GM18519 (cell line): ENCODE measurements at regions not wholly inside any gene's neighbourhood (a gene's known extent, or its start where the extent isn't known, plus 50 kb on each side); places are given as distances from the start of the nearest gene placed in this dataset.

Source experiments
- ATAC-seq: cut with Tn5 transposase; IDR thresholded peaks from one replicate; pipeline ENCODE4 v1.9.1; 2021; ENCODE audit warnings: mild to moderate bottlenecking, moderate library complexity; ENCODE audit not compliant: unreplicated experiment, low FRiP score

DNA sequence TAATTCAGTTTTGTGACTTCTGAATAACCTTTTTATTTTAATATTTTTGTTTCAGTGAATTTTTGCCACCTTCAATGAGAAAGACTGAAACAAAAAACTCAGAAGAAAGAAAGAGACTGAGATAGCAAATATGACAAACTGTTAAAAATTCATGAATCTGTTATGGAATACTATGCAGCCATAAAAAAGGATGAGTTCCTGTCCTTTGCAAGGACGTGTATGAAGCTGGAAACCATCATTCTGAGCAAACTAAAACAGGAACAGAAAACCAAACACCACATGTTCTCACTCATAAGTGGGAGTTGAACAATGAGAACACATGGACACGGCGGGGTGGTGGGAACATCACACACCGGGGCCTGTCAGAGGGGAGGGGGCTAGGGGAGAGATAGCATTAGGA, 193.4 kb upstream of the FGGY start:
- no peak for ATAC-seq

DNA sequence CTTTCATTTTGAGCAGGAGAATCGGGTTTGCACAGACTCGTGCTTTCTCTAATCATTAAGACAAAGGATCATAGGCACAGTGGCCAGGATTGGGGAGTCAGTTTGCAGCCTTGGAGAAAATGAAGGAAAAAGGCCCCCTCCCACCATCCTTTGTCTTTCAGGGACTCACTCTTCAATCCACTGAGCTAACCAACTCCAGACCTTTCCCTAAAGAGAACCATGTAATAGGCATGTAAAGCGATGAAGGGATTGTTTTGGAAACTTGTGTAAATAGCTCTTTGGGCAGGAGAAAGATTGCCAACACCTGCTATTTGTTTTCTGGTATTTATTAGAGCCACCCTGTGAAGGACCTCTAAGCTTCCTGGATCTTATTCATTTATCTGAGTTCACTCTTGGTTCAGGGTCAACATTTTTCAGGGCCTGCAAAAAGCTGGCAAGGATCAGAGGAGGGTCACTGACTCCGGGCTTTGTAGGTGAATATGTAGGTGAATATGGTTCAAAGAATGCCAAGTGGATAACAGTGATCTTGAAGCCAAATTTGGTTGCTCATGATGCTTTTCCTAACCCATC, 192.6 kb upstream of the FGGY start:
- ATAC-seq, result no peak

DNA sequence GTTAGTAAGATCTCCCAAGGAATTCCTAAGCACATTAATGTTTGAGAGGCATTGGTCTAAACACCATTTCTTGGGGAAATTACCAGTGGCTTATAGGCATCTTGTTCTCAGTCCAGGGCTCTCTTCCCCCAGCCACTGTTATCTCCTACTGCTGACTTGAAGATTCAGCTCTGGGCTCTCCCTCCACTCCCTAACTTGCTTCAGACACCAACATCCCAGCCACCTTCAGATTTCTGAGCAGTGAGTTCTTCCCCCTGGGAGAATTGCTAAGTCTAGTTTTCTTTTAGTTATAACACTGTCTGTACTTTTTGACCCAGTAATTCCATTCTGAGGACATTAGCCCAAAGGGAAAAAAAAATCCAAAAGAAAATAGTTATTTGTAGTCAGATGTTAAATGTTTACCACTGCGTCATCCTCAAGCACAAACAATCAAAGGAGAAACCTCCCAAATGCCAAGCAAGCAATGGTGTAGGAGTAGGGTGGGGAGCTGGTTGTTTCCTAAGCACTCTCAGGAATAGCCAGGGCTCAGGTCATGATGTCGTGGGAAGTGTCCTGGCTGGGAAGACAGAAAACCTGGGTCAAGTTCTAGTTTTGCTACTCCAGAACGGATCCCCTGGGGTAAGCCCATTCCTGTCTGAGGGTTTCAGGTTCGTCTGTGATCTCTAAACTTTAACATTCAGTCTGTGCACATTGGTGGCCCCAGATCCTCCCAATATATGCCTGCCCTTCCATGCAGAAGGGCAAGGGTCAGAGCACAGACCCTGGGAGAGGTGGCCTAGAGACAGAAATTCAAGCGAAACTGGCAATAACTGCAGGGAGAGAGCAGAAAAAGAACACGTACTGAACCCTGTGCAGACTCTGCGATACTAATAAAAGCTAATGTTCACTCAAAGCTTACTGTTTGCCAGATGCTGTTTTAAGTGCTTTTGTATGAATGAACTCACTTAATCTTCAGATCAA, 191.1 kb upstream of the FGGY start:
- no peak for ATAC-seq

GRCh38 chr1:59107516-59107915, 189.4 kb upstream of the FGGY start:
- no peak for ATAC-seq

DNA sequence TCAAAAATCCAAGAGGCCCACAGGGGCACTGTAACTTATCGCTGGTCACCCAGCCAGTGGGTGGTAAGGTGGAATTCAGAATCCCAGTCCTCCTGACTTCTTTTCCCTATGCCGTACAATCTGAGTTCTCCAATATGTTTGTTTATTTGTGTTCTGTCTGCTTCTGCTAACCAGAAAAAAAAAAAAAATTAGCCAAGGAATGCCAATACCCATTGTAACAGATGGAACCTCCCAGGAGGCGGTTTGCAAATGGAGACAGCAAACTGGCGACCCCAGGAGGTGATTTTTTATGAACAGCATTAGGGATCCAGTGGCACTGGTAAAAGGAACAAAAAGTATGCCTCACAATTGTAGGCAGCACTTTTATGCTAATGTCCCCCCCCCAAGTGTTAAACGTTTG, 189.0 kb upstream of the FGGY start:
- ATAC-seq, result no peak

DNA sequence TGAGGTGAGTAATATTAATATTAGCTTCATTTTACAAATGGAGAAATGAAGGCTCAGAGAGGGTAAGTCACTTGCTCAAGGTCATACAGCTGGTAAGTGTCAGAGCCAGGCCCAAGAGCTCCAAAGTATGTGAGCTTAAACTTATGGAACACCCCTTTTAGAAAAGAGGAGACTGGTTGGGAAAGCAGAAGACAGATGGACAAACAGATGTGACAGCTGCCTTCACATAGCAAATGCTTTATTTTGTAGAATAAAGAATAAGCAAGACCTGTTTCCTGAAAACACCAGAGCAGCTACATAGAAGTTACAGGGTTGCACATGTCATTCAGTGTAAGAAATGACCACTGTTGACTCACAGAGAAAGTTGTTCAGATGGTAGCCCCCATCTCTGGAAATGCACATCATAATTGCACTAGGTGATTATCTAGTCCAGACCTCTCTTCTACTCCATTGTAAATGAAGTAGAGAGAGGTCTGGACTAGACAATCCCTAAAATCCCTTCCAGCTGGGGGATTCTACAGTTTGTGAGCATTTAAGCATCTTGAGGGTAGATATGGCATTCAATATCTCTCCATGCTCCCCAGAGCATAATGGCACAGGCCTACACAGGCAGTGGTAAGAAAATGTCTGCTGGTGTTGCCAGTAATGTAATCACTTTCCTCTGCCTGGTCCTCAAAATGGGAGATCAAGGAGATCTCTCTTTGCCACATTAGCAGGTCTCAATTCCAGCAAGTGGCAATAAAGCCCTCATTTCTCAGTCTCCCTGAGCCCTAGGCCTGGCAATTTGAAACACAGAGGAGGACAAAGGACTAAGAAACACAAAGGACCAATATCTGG, 188.2 kb upstream of the FGGY start:
- no peak for ATAC-seq

DNA sequence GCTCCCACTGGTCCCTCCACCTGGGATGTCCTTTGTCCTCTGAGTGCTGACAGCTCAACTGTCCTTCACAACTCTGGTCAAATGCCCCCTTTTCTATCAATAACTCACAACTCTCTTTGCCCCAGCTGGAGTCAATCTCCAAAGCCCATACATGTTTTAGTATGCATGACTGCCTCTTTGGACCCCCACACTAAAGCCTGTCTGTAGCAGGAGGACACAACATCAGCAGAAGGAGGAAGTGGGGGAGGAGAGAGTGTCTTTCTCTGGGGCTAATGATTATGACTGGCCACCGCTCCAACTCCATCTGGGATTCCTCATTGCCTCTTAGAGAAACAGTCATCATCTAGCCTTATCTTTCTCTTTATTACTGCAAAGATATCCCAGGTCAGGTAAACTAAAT, 186.6 kb upstream of the FGGY start:
- no peak for ATAC-seq

DNA sequence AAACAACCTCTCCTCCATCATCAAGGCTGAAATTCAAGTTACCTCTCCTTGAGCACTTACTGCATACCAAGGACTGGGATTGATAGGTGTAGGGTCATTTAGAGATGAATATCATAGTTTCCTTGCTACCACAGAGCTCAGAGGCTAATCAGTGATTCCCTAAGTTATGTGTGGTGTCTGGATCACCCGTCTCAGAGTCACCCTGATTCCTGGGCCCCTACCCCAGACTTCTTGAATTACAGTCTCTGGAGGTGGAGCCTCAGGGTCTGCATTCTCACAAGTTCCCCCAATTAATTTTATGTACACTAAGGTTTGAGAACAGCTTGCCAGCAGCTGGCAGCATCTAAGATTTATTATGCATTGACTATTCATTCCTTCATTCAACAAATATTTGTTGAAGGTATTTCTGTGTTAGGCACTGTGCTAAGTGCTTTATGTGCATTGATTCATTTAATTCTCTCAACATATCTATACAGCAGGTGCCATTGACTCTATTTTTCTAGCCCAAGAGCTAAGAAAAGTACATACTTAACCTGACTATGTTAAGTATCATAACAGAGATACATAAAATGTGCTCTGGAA, 182.9 kb upstream of the FGGY start:
- no peak for ATAC-seq

GRCh38 chr1:59115865-59116264, 181.0 kb upstream of the FGGY start:
- ATAC-seq, result no peak

- ATAC-seq, result no peak
Observed at GRCh38 chr1:59116920-59117542, 179.9 kb upstream of the FGGY start.

GRCh38 chr1:59122527-59122926, 174.4 kb upstream of the FGGY start:
- no peak for ATAC-seq

GRCh38 chr1:59123081-59123681, 173.7 kb upstream of the FGGY start:
- no peak for ATAC-seq

DNA sequence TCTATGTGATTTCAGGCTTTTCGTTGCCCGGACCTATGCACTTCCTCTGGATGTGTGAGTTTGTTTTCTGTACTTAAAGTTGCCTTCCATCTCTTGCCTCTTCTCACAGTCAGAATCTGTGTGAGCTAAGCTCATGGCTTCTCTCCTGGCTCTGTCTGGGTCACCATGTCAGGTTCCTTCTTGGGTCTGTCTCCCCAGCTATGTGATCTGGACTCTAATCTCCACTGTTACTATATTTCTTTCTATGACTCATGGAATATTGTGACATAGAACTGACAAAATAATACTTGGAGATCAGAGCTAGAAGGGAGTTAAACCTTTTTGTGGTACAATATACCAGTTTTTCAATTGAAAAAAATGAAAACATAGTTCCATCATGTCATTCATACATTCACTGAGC, 172.7 kb upstream of the FGGY start:
- no peak for ATAC-seq

- no peak for ATAC-seq
Observed at GRCh38 chr1:59125154-59125553, 171.7 kb upstream of the FGGY start.

- no peak for ATAC-seq
Observed at GRCh38 chr1:59125676-59126320, 171.1 kb upstream of the FGGY start.

GRCh38 chr1:59126366-59126765, 170.5 kb upstream of the FGGY start:
- ATAC-seq, result no peak

DNA sequence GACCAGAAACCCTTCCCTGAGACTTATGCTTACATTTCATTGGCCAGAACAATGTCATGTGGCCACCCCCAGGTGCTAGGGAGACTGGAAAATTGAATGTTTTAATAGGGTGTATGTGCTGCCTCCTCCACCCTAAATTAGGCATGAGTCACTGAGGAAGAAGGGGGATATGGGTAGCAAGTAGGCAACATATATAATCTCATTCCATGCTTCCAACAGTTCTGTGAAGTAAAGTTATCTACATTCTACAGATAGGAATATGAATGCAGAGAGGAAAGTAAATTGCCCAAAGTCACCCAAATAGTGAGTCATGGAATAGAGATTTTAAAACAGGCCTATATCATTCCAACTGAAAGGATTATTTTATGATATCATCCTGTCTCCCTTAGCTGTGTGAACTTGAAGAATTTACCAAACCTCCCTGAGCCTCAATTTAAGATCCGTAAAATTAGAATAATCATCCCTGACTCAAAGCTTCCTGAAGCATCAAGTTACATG, 168.6 kb upstream of the FGGY start:
- no peak for ATAC-seq

DNA sequence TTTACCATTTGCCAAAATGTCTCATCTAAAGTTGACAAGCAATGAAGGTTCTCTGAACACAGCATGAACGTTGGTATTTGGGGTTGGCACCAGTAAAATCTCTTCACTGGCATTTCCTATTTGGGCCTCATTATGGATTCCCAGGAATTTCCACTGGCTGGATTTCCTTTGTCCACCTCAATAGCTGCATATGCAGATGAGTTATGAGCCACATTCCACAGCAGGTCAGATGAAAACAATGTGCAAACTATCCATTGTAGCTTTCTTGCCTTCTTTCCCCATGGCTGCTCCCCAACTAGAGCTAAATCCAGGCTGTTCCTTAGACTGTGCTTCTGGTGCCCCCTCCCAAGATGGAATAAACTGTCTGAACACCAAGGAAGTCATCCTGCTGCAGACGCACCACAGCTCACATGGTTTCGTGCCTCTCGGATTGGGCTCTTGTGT, 168.1 kb upstream of the FGGY start:
- ATAC-seq, result no peak

- ATAC-seq, result no peak
Observed at GRCh38 chr1:59132295-59132694, 164.6 kb upstream of the FGGY start.
